Left renal cortex interstitium (tissue), 4 donors: ENCODE measurements at regions not wholly inside any gene's neighbourhood (a gene's known extent, or its start where the extent isn't known, plus 50 kb on each side); places are given as distances from the start of the nearest gene placed in this dataset.

Experiments used
- DNase-seq, 4 donors: peaks; one replicate each; pipeline ENCODE4 v3.0.0-alpha.2; 2013; ENCODE audit warnings: low read depth in 4 of 4, low spot score in 2 of 4, missing footprints in 1 of 4

GRCh38 chr21:35338881-35339632 is 290.0 kb upstream of the RUNX1 start:
- DNase-seq, result no peak

- no peak for DNase-seq
Measured at GRCh38 chr21:35338281-35338680, 289.2 kb upstream of the RUNX1 start.

GRCh38 chr21:35337573-35337972 is 288.5 kb upstream of the RUNX1 start:
- DNase-seq, result no peak

- DNase-seq, result no peak
Measured at GRCh38 chr21:35336534-35336933, 287.4 kb upstream of the RUNX1 start.

- DNase-seq, result no peak
Measured at GRCh38 chr21:35335951-35336446, 286.9 kb upstream of the RUNX1 start.

- DNase-seq, result no peak
Measured at GRCh38 chr21:35333831-35334618, 284.9 kb upstream of the RUNX1 start.

- no peak for DNase-seq
Measured at GRCh38 chr21:35332841-35333426, 283.8 kb upstream of the RUNX1 start.

- DNase-seq, result peak; percentile 14 to 54 (median 22)
Measured at GRCh38 chr21:35329940-35330660, 281.0 kb upstream of the RUNX1 start.

GRCh38 chr21:35328856-35329455 is 279.9 kb upstream of the RUNX1 start:
- DNase-seq, result no peak

- no peak for DNase-seq
Measured at GRCh38 chr21:35326677-35327076, 277.6 kb upstream of the RUNX1 start.

GRCh38 chr21:35325953-35326352 is 276.9 kb upstream of the RUNX1 start:
- DNase-seq, result no peak

- DNase-seq, result no peak
Measured at GRCh38 chr21:35324372-35325220, 275.5 kb upstream of the RUNX1 start.

GRCh38 chr21:35323947-35324346 is 274.8 kb upstream of the RUNX1 start:
- no peak for DNase-seq

- DNase-seq, result no peak
Measured at GRCh38 chr21:35321322-35322200, 272.5 kb upstream of the RUNX1 start.

GRCh38 chr21:35319684-35320283 is 270.7 kb upstream of the RUNX1 start:
- DNase-seq, result no peak

- DNase-seq, result no peak
Measured at GRCh38 chr21:35316933-35317332, 267.8 kb upstream of the RUNX1 start.

GRCh38 chr21:35316456-35316855 is 267.4 kb upstream of the RUNX1 start:
- no peak for DNase-seq
